ENCODE measurements at regions not wholly inside any gene's neighbourhood (a gene's known extent, or its start where the extent isn't known, plus 50 kb on each side); places are given as distances from the start of the nearest gene placed in this dataset.

DNA sequence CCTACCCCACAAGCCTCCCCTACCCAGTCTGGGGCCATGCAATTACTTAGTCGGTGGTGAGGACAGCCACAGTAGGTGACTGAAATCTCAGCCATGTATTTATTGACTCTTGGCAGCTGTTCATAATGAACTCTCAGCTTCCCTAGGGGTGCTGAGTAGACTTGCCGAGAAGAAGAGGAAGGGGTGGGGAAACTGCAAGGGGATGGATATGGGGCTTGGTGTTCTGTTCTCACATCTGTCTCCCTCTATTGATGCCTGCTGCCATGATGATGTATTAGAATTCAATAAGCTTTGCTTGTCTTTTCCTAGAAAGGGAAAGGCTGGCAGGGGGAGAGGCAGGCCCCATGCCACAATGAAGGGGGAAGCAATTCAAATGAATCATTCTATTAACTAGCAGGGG lies 112.9 kb downstream of the GP2 start:
- H3K4me1 ChIP-seq (ENCODE audit: control insufficient read depth, extremely low read depth, insufficient read depth, low read length): no peaks in the 10 kb centered on the region
- peaks cover 3% of the 10 kb centered on the region for H3K9me3 ChIP-seq (replicated peaks; ENCODE audit: control insufficient read depth, insufficient read depth, low read length)
- dilution Hi-C loops (cut with MboI; ENCODE audit: extremely low pct_ligation_motif_present, low sequenced_read_pairs): no loop called here
- CTCF ChIA-PET: no interaction called here
- no TSS peak for BruUV-seq (replicated peaks)
- H2AFZ ChIP-seq (ENCODE audit: low read depth, low read length): no peak overlapping the region
- H3K79me2 ChIP-seq (ENCODE audit: control insufficient read depth, insufficient read depth, low read length): no peaks in the 10 kb centered on the region
- POLR2A ChIA-PET: no interaction called here
- FAIRE-seq: no peak
- no peaks in the 10 kb centered on the region for H3K9me1 ChIP-seq (replicated peaks; ENCODE audit: control insufficient read depth, extremely low read depth, insufficient read depth, low read length)
- no peaks in the 10 kb centered on the region for H3K27me3 ChIP-seq (ENCODE audit: control insufficient read depth in 2 of 2, insufficient read depth in 2 of 2, low read length in 2 of 2)
- TF ChIP-seq FOS (IDR thresholded peaks at IDR 0.05; ENCODE audit: borderline replicate concordance, insufficient read depth, low read length): no peak
- TF ChIP-seq POLR2A (IDR thresholded peaks at IDR 0.05; ENCODE audit: low read depth, low read length): no peak
- H3K4me2 ChIP-seq (ENCODE audit: insufficient read depth, low read length): no peak overlapping the region
- no peak overlapping the region for H3K9ac ChIP-seq (replicated peaks; ENCODE audit: extremely low read depth, insufficient read depth, low read length)
- no peaks in the 10 kb centered on the region for H4K20me1 ChIP-seq (replicated peaks; ENCODE audit: control insufficient read depth, extremely low read depth, insufficient read depth, low read length)
- no peak overlapping the region for H3K4me3 ChIP-seq (replicated peaks in 1 of 3; ENCODE audit: insufficient read depth in 1 of 3, low read depth in 1 of 3, low read length in 3 of 3)
- intact Hi-C loops (cut with micrococcal nuclease): no loop called here
- no peak for DNase-seq (ENCODE audit: low read depth, low spot score)
- no peak overlapping the region for H3K27ac ChIP-seq (ENCODE audit: insufficient read depth, low read depth, low read length)
- H3K36me3 ChIP-seq (ENCODE audit: control insufficient read depth in 2 of 2, extremely low read depth in 1 of 2, insufficient read depth in 2 of 2, low read length in 2 of 2): no peaks in the 10 kb centered on the region

DNA sequence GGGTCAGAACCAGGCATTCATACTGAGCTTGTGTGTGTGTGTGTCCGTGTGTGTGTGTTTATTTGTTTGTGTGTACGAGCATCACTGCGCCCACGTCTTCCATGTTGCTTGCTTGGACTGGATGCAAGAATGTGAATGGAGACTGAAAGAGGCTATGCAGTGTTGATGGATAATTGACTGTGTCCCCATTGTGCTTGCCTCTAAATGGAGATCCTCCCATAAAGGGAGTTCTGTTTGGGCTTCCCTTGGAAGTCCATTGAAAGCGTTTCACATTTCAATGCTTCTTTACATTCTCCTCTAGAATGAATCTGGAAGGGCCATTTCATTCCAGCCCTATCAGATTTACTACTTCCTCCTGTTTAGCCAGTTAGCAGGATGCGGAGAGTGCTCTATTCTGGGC lies 124.0 kb downstream of the GP2 start:
- DNase-seq (ENCODE audit: low read depth, low spot score) (no peak), FAIRE-seq (no peak)
- Histone ChIP-seq H3K9ac (replicated peaks; ENCODE audit: extremely low read depth, insufficient read depth, low read length) (no peak overlapping the region), H4K20me1 (replicated peaks; ENCODE audit: control insufficient read depth, extremely low read depth, insufficient read depth, low read length) (no peaks in the 10 kb centered on the region), H3K9me3 (replicated peaks; ENCODE audit: control insufficient read depth, insufficient read depth, low read length) (peaks cover 1% of the 10 kb centered on the region), H3K36me3 (ENCODE audit: control insufficient read depth in 2 of 2, extremely low read depth in 1 of 2, insufficient read depth in 2 of 2, low read length in 2 of 2) (no peaks in the 10 kb centered on the region), H2AFZ (ENCODE audit: low read depth, low read length) (no peak overlapping the region), H3K9me1 (replicated peaks; ENCODE audit: control insufficient read depth, extremely low read depth, insufficient read depth, low read length) (no peaks in the 10 kb centered on the region), H3K4me1 (ENCODE audit: control insufficient read depth, extremely low read depth, insufficient read depth, low read length) (no peaks in the 10 kb centered on the region), H3K4me2 (ENCODE audit: insufficient read depth, low read length) (no peak overlapping the region), H3K4me3 (replicated peaks in 1 of 3; ENCODE audit: insufficient read depth in 1 of 3, low read depth in 1 of 3, low read length in 3 of 3) (no peak overlapping the region), H3K27ac (ENCODE audit: insufficient read depth, low read depth, low read length) (no peak overlapping the region), H3K27me3 (ENCODE audit: control insufficient read depth in 2 of 2, insufficient read depth in 2 of 2, low read length in 2 of 2) (no peaks in the 10 kb centered on the region), H3K79me2 (ENCODE audit: control insufficient read depth, insufficient read depth, low read length) (no peaks in the 10 kb centered on the region)
- ChIA-PET CTCF (no interaction called here), POLR2A (no interaction called here)
- dilution Hi-C loops (cut with MboI; ENCODE audit: extremely low pct_ligation_motif_present, low sequenced_read_pairs) (no loop called here), intact Hi-C loops (cut with micrococcal nuclease) (no loop called here)
- BruUV-seq (replicated peaks): no TSS peak
- TF ChIP-seq POLR2A (IDR thresholded peaks at IDR 0.05; ENCODE audit: low read depth, low read length) (no peak), MYC (IDR thresholded peaks at IDR 0.05; ENCODE audit: low read depth, low read length) (no peak), FOS (IDR thresholded peaks at IDR 0.05; ENCODE audit: borderline replicate concordance, insufficient read depth, low read length) (no peak), POLR2AphosphoS5 (IDR thresholded peaks at IDR 0.05; ENCODE audit: insufficient read depth, low read depth, low read length) (no peak), JUN (IDR thresholded peaks at IDR 0.05; ENCODE audit: borderline replicate concordance, insufficient read depth, insufficient read length, low read depth) (no peak), EZH2 (IDR thresholded peaks at IDR 0.05; ENCODE audit: borderline replicate concordance, low read depth, low read length, severe bottlenecking) (no peak), GATA2 (IDR thresholded peaks at IDR 0.05; ENCODE audit: insufficient read depth, insufficient read length, low read depth, low read length) (no peak)
- TF ChIP-seq, protein P1, sequence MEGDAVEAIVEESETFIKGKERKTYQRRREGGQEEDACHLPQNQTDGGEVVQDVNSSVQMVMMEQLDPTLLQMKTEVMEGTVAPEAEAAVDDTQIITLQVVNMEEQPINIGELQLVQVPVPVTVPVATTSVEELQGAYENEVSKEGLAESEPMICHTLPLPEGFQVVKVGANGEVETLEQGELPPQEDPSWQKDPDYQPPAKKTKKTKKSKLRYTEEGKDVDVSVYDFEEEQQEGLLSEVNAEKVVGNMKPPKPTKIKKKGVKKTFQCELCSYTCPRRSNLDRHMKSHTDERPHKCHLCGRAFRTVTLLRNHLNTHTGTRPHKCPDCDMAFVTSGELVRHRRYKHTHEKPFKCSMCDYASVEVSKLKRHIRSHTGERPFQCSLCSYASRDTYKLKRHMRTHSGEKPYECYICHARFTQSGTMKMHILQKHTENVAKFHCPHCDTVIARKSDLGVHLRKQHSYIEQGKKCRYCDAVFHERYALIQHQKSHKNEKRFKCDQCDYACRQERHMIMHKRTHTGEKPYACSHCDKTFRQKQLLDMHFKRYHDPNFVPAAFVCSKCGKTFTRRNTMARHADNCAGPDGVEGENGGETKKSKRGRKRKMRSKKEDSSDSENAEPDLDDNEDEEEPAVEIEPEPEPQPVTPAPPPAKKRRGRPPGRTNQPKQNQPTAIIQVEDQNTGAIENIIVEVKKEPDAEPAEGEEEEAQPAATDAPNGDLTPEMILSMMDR (IDR thresholded peaks at IDR 0.05; ENCODE audit: extremely low read depth in 1 of 2, insufficient read depth in 1 of 2, low read depth in 1 of 2, low read length in 2 of 2): no peak
- TF ChIP-seq, protein P2, sequence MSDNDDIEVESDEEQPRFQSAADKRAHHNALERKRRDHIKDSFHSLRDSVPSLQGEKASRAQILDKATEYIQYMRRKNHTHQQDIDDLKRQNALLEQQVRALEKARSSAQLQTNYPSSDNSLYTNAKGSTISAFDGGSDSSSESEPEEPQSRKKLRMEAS (IDR thresholded peaks at IDR 0.05; ENCODE audit: insufficient read depth, insufficient read length): no peak
